BJ (cell line): ENCODE measurements at regions not wholly inside any gene's neighbourhood (a gene's known extent, or its start where the extent isn't known, plus 50 kb on each side); places are given as distances from the start of the nearest gene placed in this dataset.
"Not testable (repeated sequence)": the region's sequence is repeated elsewhere in the genome, so short reads cannot be mapped to it uniquely, and the experiment has no call there.

ENCODE experiments used
- CTCF ChIA-PET: fragments of 350-600 bp; formaldehyde crosslinking; extraction: SDS; loops from one replicate; lab custom pipeline; 2021; ENCODE audit warnings: antibody characterized with exemption, inconsistent platforms; lab: Yijun Ruan, JAX
- POLR2A ChIA-PET: fragments of 300-600 bp; sonication (Branson Sonifier 250); formaldehyde crosslinking; extraction: SDS; loops from one replicate; lab custom pipeline; 2021; ENCODE audit warnings: antibody characterized with exemption; lab: Charles Lee
- DNase-seq: peaks from one replicate; pipeline ENCODE4 v3.0.0-alpha.2; 2011; ENCODE audit warnings: low read depth
- H3K27me3 ChIP-seq: 2 replicates; pipeline ENCODE4 v1.6.0; 2011; ENCODE audit warnings: low read length; ENCODE audit not compliant: control insufficient read depth, insufficient read depth
- H3K36me3 ChIP-seq: 2 replicates; pipeline ENCODE4 v1.5.1; 2011; ENCODE audit warnings: low read length; ENCODE audit not compliant: control insufficient read depth, insufficient read depth
- H3K4me3 ChIP-seq: 2 replicates; pipeline ENCODE4 v1.5.1; 2011; ENCODE audit warnings: low read depth, mild to moderate bottlenecking, control low read depth, low read length
- TF ChIP-seq, protein P1 (sequence below): IDR thresholded peaks from 2 replicates; pipeline ENCODE4 v1.5.1; 2011; ENCODE audit warnings: low read depth, mild to moderate bottlenecking, control low read depth, inconsistent platforms, low read length, moderate library complexity; ENCODE audit not compliant: insufficient read depth

DNA sequence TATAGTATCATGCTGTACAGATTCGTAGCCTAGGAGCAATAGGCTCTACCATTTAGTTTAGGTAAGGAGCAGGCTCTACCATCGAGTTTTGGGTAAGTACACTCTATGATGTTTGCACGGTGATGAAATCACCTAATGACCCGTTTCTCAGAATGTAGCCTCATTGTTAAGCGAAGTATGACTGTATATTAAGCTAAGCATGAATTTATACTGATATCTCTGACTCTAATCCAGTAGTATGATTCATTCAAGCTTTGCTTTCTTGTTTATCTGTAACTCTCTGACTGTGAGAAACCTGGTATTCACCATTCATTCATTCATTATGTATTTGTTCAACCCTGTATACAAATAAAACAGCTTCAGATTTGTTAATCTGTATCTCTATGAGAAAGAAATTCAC is 283.9 kb upstream of the PRICKLE1 start:
- TF ChIP-seq, protein P1, sequence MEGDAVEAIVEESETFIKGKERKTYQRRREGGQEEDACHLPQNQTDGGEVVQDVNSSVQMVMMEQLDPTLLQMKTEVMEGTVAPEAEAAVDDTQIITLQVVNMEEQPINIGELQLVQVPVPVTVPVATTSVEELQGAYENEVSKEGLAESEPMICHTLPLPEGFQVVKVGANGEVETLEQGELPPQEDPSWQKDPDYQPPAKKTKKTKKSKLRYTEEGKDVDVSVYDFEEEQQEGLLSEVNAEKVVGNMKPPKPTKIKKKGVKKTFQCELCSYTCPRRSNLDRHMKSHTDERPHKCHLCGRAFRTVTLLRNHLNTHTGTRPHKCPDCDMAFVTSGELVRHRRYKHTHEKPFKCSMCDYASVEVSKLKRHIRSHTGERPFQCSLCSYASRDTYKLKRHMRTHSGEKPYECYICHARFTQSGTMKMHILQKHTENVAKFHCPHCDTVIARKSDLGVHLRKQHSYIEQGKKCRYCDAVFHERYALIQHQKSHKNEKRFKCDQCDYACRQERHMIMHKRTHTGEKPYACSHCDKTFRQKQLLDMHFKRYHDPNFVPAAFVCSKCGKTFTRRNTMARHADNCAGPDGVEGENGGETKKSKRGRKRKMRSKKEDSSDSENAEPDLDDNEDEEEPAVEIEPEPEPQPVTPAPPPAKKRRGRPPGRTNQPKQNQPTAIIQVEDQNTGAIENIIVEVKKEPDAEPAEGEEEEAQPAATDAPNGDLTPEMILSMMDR: no peak
- H3K27me3 ChIP-seq: no peaks in the 10 kb centered on the region
- H3K36me3 ChIP-seq: no peaks in the 10 kb centered on the region
- no peak overlapping the region for H3K4me3 ChIP-seq
- ChIA-PET POLR2A (no interaction called here), CTCF (interaction anchor here (1.1 kb wide), 1 partner anchor 8 kb away, joined by 3 read pairs; no protein-coding TSS in a partner anchor)
- no peak for DNase-seq

DNA sequence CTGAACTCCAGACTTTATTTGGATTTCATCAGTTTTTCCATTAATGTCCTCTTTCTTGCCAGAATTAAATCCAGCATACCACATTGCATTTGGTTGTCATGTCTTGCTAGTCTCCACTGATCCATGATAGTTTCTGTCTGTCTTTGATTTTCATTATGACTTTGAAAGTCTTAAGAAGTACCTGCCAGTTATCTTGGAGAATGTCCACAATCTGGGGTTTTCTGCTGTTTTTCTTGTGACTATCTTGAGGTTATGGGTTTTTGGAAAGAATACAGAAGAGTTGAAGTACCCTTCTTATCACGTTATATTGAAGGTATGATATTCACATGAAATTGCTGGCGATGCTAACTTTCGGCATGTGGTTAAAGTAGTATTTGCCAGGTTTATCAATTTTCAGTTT is 282.3 kb upstream of the PRICKLE1 start:
- H3K27me3 ChIP-seq: no peaks in the 10 kb centered on the region

DNA sequence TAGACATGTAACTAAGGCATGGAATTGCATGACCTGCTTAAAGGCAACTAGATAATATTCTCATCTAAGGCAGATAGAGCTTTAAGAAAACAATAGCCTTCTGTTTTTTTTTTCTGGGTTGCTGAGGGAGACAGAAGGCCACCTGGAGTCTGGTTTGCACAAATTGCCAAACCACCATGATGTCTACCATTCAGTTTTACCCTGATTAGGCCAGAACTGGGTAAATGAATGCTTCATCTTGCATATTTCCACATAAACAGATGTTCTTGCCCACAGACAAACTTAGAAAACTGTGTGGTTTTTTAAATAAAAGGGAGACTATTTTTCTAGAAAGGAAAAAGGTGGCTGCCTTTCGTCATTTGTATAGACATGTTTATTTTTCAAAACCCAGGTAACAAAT is 278.7 kb upstream of the PRICKLE1 start:
- no peaks in the 10 kb centered on the region for H3K27me3 ChIP-seq
- TF ChIP-seq, protein P1: no peak
- ChIA-PET POLR2A (no interaction called here), CTCF (interaction anchor here (0.6 kb wide), 1 partner anchor 453 kb away, joined by 3 read pairs; no protein-coding TSS in a partner anchor)
- H3K36me3 ChIP-seq: no peaks in the 10 kb centered on the region
- no peak overlapping the region for H3K4me3 ChIP-seq
- no peak for DNase-seq

More for the DNA sequence above, 282.3 kb upstream of the PRICKLE1 start:
- ChIA-PET CTCF (no interaction called here), POLR2A (no interaction called here)
- H3K4me3 ChIP-seq: no peak overlapping the region
- H3K36me3 ChIP-seq: no peaks in the 10 kb centered on the region
- TF ChIP-seq, protein P1: no peak
- no peak for DNase-seq

DNA sequence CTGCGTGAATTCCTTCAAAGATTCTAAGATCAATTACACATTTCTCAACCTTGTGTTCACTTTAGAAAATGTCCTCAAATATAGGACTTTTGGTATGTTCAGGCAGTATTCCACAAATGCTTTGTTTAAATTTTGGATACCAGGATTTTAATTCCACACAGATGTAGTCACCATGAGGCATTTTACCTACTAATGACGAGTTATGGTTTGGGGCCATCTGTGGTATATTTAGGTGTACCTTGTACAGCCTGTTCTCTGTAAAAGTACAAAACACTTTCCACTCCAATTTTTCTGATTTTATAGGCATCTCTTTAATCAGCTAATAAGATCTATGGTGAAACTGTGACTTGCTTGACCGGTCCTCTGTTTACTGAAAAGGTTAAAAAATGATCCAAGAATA is 275.7 kb upstream of the PRICKLE1 start:
- TF ChIP-seq, protein P1: no peak
- CTCF ChIA-PET: no interaction called here
- DNase-seq: no peak
- H3K4me3 ChIP-seq: no peak overlapping the region
- POLR2A ChIA-PET: no interaction called here
- no peaks in the 10 kb centered on the region for H3K36me3 ChIP-seq
- no peaks in the 10 kb centered on the region for H3K27me3 ChIP-seq

DNA sequence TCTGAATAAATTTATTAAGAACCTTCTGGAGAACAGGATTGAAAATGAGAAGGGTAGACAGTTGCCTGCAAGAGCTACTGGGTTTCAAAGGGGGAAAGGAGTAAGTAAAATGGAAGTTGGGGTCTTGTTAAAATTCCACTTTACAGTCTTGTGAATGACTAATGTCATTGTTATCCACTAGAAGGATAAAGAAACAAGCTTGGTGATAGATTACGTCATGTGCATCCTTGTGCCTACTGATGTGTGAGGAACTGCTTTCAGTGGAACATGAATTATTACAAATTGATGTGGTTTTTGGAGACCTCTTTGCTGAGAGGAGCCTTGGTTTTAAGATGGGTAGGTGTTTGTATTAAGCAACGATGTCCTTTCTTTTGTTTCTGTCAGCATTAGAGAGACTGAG is 272.5 kb upstream of the PRICKLE1 start:
- TF ChIP-seq, protein P1: no peak
- Histone ChIP-seq H3K36me3 (no peaks in the 10 kb centered on the region), H3K27me3 (no peaks in the 10 kb centered on the region), H3K4me3 (no peak overlapping the region)
- POLR2A ChIA-PET: no interaction called here
- DNase-seq: no peak
- CTCF ChIA-PET: no interaction called here

DNA sequence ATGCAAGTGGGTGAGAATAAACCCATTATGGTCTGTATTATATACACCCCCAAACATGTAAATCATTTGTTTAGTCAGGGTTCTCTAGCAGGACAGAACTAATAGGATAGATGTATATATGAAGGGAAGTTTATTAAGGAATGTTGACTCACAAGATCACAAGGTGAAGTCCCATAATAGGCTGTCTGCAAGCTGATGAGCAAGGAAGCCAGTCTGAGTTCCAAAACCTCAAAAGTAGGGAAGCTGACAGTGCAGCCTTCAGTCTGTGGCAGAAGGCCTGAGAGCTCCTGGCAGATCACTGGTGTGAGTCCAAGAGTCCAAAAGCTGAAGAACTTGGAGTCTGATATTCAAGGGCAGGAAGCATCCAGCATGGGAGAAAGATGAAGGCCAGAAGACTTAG is 270.8 kb upstream of the PRICKLE1 start:
- CTCF ChIA-PET, DNase-seq, POLR2A ChIA-PET, H3K36me3 ChIP-seq, H3K4me3 ChIP-seq, H3K27me3 ChIP-seq: not testable (repeated sequence)
